ENCODE measurements at regions not wholly inside any gene's neighbourhood (a gene's known extent, or its start where the extent isn't known, plus 50 kb on each side); places are given as distances from the start of the nearest gene placed in this dataset.

DNA sequence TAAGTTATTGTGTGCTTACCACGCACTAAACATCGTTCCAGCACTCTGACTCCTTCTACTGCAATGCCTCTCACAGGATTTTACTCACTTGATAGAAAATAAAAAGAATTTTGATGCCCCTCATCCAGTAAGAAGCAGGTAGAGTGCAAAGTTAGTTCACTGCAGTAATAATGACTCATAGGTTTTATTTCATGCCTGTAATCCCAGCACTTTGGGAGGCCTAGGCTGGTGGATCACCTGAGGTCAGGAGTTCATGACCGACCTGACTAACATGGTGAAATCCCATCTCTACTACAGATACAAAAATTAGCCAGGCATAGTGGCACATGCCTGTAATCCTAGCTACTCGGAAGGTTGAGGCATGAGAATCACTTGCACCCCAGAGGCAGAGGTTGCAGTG, 190.6 kb downstream of the RAD51AP2 start:
- TF ChIP-seq, protein P1, sequence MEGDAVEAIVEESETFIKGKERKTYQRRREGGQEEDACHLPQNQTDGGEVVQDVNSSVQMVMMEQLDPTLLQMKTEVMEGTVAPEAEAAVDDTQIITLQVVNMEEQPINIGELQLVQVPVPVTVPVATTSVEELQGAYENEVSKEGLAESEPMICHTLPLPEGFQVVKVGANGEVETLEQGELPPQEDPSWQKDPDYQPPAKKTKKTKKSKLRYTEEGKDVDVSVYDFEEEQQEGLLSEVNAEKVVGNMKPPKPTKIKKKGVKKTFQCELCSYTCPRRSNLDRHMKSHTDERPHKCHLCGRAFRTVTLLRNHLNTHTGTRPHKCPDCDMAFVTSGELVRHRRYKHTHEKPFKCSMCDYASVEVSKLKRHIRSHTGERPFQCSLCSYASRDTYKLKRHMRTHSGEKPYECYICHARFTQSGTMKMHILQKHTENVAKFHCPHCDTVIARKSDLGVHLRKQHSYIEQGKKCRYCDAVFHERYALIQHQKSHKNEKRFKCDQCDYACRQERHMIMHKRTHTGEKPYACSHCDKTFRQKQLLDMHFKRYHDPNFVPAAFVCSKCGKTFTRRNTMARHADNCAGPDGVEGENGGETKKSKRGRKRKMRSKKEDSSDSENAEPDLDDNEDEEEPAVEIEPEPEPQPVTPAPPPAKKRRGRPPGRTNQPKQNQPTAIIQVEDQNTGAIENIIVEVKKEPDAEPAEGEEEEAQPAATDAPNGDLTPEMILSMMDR (IDR thresholded peaks at IDR 0.05; ENCODE audit: insufficient read depth, low read length, poor library complexity, severe bottlenecking): no peak
- TF ChIP-seq EZH2phosphoT487 (conservative IDR thresholded peaks at IDR 0.05; ENCODE audit: low read length): no peak

Data from SU-DHL-6 (cell line).